GM23338 (cell line): ENCODE measurements at regions not wholly inside any gene's neighbourhood (a gene's known extent, or its start where the extent isn't known, plus 50 kb on each side); places are given as distances from the start of the nearest gene placed in this dataset.

ENCODE experiments used
- ATAC-seq: fragments of 200-7000 bp; cut with Tn5 transposase; 3 replicates; pipeline ENCODE4 v1.9.1; 2020
- DNase-seq: peaks from one replicate; pipeline ENCODE4 v3.0.0-alpha.2; 2015; ENCODE audit warnings: low spot score
- H2AFZ ChIP-seq: fragments of 200-600 bp; sonication (generic); 2 replicates; pipeline ENCODE4 v1.8.0; 2016; ENCODE audit warnings: antibody characterized with exemption, mild to moderate bottlenecking, moderate library complexity
- H3F3A ChIP-seq: fragments of 200-600 bp; sonication (generic); replicated peaks from 2 replicates; pipeline ENCODE4 v1.8.0; 2017; ENCODE audit warnings: antibody characterized with exemption, mixed run types, low read depth
- H3K27ac ChIP-seq: fragments of 200-600 bp; sonication (generic); 2 replicates; pipeline ENCODE4 v1.6.1; 2016; ENCODE audit warnings: low read depth
- H3K27me3 ChIP-seq: fragments of 200-600 bp; sonication (generic); 2 replicates; pipeline ENCODE4 v1.8.0; 2016; ENCODE audit warnings: mild to moderate bottlenecking, mixed run types, moderate library complexity; ENCODE audit not compliant: insufficient read depth
- H3K36me3 ChIP-seq: fragments of 200-600 bp; sonication (generic); 2 replicates; pipeline ENCODE4 v1.8.0; 2016; ENCODE audit warnings: mild to moderate bottlenecking; ENCODE audit not compliant: insufficient read depth
- H3K4me1 ChIP-seq: fragments of 200-600 bp; sonication (generic); 2 replicates; pipeline ENCODE4 v1.8.0; 2016; ENCODE audit warnings: mild to moderate bottlenecking, moderate library complexity; ENCODE audit not compliant: insufficient read depth
- H3K4me2 ChIP-seq: fragments of 200-600 bp; sonication (generic); 2 replicates; pipeline ENCODE4 v1.7.1; 2017; ENCODE audit warnings: mixed run types
- H3K4me3 ChIP-seq: fragments of 200-600 bp; sonication (generic); 2 replicates; pipeline ENCODE4 v1.6.1; 2016; ENCODE audit warnings: mixed run types
- H3K79me2 ChIP-seq: fragments of 200-600 bp; sonication (generic); replicated peaks from 2 replicates; pipeline ENCODE4 v1.8.0; 2017; ENCODE audit warnings: mild to moderate bottlenecking; ENCODE audit not compliant: insufficient read depth
- H3K9me2 ChIP-seq: fragments of 200-600 bp; sonication (generic); 2 replicates; pipeline ENCODE4 v1.8.0; 2017; ENCODE audit not compliant: insufficient read depth
- H4K20me1 ChIP-seq: fragments of 200-600 bp; sonication (generic); replicated peaks from 2 replicates; pipeline ENCODE4 v1.8.0; 2017; ENCODE audit warnings: mild to moderate bottlenecking; ENCODE audit not compliant: insufficient read depth
- H3K27ac Mint-ChIP-seq: 2 replicates; pipeline ENCODE4 v1.8.0; 2020; ENCODE audit warnings: inconsistent platforms, mild to moderate bottlenecking, moderate library complexity, mixed read lengths
- H3K27me3 Mint-ChIP-seq: 3 replicates; pipeline ENCODE4 v1.8.0; 2022; ENCODE audit warnings: low read depth, mild to moderate bottlenecking, moderate library complexity, mixed read lengths, inconsistent platforms; ENCODE audit not compliant: insufficient read depth, poor library complexity
- H3K36me3 Mint-ChIP-seq: 3 replicates; pipeline ENCODE4 v1.8.0; 2021; ENCODE audit warnings: low read depth, mild to moderate bottlenecking, inconsistent platforms, moderate library complexity, mixed read lengths
- H3K4me1 Mint-ChIP-seq: 3 replicates; pipeline ENCODE4 v1.8.0; 2020; ENCODE audit warnings: mild to moderate bottlenecking, inconsistent platforms, mixed read lengths
- H3K4me3 Mint-ChIP-seq: 3 replicates; pipeline ENCODE4 v1.8.0; 2021; ENCODE audit warnings: moderate library complexity, mild to moderate bottlenecking, inconsistent platforms, mixed read lengths
- H3K9me3 Mint-ChIP-seq: 3 replicates; pipeline ENCODE4 v1.8.0; 2020; ENCODE audit warnings: moderate library complexity, mild to moderate bottlenecking, inconsistent platforms, mixed read lengths
- CREB1 ChIP-seq: fragments of 250-450 bp; sonication (Bioruptor Pico); IDR thresholded peaks from 2 replicates; pipeline ENCODE4 v1.5.0; 2020; ENCODE audit warnings: low read depth, mild to moderate bottlenecking, moderate library complexity
- EZH2phosphoT487 ChIP-seq: fragments of 200-600 bp; sonication (generic); IDR thresholded peaks from one replicate; pipeline ENCODE4 v1.8.1; 2018; ENCODE audit warnings: antibody characterized with exemption; ENCODE audit not compliant: unreplicated experiment
- JUNB ChIP-seq: IDR thresholded peaks from one replicate; pipeline ENCODE4 v1.6.1; 2016; ENCODE audit warnings: antibody characterized with exemption; ENCODE audit not compliant: unreplicated experiment
- NANOG ChIP-seq: IDR thresholded peaks from 2 replicates; pipeline ENCODE4 v1.6.1; 2016; ENCODE audit warnings: antibody characterized with exemption, borderline replicate concordance
- POLR2AphosphoS5 ChIP-seq: IDR thresholded peaks from 2 replicates; pipeline ENCODE4 v1.6.1; 2016; ENCODE audit warnings: antibody characterized with exemption, low read depth
- STAT1 ChIP-seq: IDR thresholded peaks from one replicate; pipeline ENCODE4 v1.6.1; 2016; ENCODE audit warnings: antibody characterized with exemption; ENCODE audit not compliant: unreplicated experiment
- ZNF114 ChIP-seq: fragments of 250-450 bp; sonication (Bioruptor Pico); IDR thresholded peaks from 2 replicates; pipeline ENCODE4 v1.5.0; 2020; ENCODE audit warnings: mild to moderate bottlenecking, moderate library complexity
- ZNF331 ChIP-seq: fragments of 250-450 bp; sonication (Bioruptor Pico); IDR thresholded peaks from 2 replicates; pipeline ENCODE4 v1.5.0; 2020; ENCODE audit warnings: low read depth, mild to moderate bottlenecking, moderate library complexity
- TF ChIP-seq, protein P1 (sequence below): fragments of 250-450 bp; sonication (Bioruptor Pico); IDR thresholded peaks from 2 replicates; pipeline ENCODE4 v1.5.0; 2020; ENCODE audit warnings: mild to moderate bottlenecking, moderate library complexity
- TF ChIP-seq, protein P2 (sequence below), 2 experiments: fragments of 200-600 bp in 1 of 2; sonication (generic) in 1 of 2; conservative IDR thresholded peaks; 2 replicates each; pipeline versions ENCODE4 v1.5.1 to v1.6.1; 2016 to 2017; ENCODE audit warnings: antibody characterized with exemption in 2 of 2, low read depth in 2 of 2, mild to moderate bottlenecking in 2 of 2, moderate library complexity in 1 of 2
- TF ChIP-seq, protein P3 (sequence below): IDR thresholded peaks from one replicate; pipeline ENCODE4 v1.6.1; 2018; ENCODE audit warnings: antibody characterized with exemption; ENCODE audit not compliant: unreplicated experiment

DNA sequence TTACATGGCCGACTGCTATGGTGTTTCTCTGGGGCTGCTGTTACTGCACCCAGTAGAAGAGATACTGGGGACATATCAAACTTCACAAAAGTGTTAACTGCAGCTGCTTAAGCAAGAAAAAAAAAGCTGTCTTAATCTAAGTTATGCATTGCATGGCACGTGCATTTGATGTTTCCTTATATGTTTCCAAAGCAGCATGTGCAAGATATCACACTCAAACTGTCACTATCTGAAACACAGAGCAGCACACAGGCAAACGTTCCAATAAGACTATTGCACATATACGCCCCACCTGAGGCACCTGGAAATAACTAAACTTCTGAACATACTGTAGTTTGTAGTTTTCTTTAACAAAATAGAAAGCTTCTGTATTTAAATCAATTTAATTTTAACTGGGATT is 671.4 kb upstream of the ADGRL2 start:
- no peak overlapping the region for H2AFZ ChIP-seq
- no peaks in the 10 kb centered on the region for H3K36me3 ChIP-seq
- peak overlapping the region; percentile 20; the same call in 1 of the 2 replicates for H3K27ac ChIP-seq
- no peaks in the 10 kb centered on the region for H4K20me1 ChIP-seq
- H3K79me2 ChIP-seq, result no peaks in the 10 kb centered on the region
- H3K9me3 Mint-ChIP-seq, result no peaks in the 10 kb centered on the region
- no peak overlapping the region for H3K4me2 ChIP-seq
- no peaks in the 10 kb centered on the region for H3K4me1 Mint-ChIP-seq
- peaks cover 7% of the 10 kb centered on the region; the same call in 1 of the 2 replicates for H3K4me1 ChIP-seq
- DNase-seq (no peak), ATAC-seq (no peak)
- H3K4me3 Mint-ChIP-seq, result no peak overlapping the region
- H3F3A ChIP-seq, result no peaks in the 10 kb centered on the region
- no peaks in the 10 kb centered on the region for H3K9me2 ChIP-seq
- peaks cover 1% of the 10 kb centered on the region for H3K27me3 Mint-ChIP-seq
- TF ChIP-seq STAT1 (no peak), POLR2AphosphoS5 (no peak), EZH2phosphoT487 (no peak)
- TF ChIP-seq, protein P1, sequence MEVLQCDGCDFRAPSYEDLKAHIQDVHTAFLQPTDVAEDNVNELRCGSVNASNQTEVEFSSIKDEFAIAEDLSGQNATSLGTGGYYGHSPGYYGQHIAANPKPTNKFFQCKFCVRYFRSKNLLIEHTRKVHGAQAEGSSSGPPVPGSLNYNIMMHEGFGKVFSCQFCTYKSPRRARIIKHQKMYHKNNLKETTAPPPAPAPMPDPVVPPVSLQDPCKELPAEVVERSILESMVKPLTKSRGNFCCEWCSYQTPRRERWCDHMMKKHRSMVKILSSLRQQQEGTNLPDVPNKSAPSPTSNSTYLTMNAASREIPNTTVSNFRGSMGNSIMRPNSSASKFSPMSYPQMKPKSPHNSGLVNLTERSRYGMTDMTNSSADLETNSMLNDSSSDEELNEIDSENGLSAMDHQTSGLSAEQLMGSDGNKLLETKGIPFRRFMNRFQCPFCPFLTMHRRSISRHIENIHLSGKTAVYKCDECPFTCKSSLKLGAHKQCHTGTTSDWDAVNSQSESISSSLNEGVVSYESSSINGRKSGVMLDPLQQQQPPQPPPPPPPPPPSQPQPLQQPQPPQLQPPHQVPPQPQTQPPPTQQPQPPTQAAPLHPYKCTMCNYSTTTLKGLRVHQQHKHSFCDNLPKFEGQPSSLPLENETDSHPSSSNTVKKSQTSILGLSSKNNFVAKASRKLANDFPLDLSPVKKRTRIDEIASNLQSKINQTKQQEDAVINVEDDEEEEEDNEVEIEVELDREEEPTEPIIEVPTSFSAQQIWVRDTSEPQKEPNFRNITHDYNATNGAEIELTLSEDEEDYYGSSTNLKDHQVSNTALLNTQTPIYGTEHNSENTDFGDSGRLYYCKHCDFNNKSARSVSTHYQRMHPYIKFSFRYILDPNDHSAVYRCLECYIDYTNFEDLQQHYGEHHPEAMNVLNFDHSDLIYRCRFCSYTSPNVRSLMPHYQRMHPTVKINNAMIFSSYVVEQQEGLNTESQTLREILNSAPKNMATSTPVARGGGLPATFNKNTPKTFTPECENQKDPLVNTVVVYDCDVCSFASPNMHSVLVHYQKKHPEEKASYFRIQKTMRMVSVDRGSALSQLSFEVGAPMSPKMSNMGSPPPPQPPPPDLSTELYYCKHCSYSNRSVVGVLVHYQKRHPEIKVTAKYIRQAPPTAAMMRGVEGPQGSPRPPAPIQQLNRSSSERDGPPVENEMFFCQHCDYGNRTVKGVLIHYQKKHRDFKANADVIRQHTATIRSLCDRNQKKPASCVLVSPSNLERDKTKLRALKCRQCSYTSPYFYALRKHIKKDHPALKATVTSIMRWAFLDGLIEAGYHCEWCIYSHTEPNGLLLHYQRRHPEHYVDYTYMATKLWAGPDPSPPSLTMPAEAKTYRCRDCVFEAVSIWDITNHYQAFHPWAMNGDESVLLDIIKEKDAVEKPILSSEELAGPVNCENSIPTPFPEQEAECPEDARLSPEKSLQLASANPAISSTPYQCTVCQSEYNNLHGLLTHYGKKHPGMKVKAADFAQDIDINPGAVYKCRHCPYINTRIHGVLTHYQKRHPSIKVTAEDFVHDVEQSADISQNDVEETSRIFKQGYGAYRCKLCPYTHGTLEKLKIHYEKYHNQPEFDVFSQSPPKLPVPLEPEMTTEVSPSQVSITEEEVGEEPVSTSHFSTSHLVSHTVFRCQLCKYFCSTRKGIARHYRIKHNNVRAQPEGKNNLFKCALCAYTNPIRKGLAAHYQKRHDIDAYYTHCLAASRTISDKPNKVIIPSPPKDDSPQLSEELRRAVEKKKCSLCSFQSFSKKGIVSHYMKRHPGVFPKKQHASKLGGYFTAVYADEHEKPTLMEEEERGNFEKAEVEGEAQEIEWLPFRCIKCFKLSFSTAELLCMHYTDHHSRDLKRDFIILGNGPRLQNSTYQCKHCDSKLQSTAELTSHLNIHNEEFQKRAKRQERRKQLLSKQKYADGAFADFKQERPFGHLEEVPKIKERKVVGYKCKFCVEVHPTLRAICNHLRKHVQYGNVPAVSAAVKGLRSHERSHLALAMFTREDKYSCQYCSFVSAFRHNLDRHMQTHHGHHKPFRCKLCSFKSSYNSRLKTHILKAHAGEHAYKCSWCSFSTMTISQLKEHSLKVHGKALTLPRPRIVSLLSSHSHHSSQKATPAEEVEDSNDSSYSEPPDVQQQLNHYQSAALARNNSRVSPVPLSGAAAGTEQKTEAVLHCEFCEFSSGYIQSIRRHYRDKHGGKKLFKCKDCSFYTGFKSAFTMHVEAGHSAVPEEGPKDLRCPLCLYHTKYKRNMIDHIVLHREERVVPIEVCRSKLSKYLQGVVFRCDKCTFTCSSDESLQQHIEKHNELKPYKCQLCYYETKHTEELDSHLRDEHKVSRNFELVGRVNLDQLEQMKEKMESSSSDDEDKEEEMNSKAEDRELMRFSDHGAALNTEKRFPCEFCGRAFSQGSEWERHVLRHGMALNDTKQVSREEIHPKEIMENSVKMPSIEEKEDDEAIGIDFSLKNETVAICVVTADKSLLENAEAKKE (CRISPR knock-in tag), result no peak
- no peak overlapping the region for H3K4me3 ChIP-seq
- no peak overlapping the region for H3K27ac Mint-ChIP-seq
- H3K36me3 Mint-ChIP-seq, result no peaks in the 10 kb centered on the region
- no peaks in the 10 kb centered on the region for H3K27me3 ChIP-seq

DNA sequence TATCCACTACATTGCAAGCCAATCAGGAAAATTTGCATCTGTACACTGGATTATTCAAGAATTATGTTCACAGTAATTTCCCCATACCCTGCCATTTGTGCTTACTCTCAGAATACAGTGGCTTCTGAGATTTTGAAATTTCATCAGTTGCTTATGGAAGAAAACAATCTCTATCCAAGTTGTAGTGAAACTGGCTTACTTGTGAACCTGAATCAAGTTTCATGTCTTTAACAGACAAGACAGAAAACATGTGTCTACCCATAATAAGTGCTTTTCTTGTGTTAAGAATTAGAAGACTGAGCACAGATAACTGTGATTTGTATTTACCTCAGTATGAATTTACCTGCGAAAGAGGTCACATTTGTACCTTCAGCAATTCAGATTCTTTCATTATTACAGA is 672.7 kb upstream of the ADGRL2 start:
- no peak overlapping the region for H3K4me3 Mint-ChIP-seq
- H3K27ac Mint-ChIP-seq, result no peak overlapping the region
- H3K36me3 Mint-ChIP-seq, result no peaks in the 10 kb centered on the region
- Histone ChIP-seq H3K27ac (no peak overlapping the region), H3K4me3 (no peak overlapping the region), H2AFZ (peak overlapping the region; percentile 40), H3K4me1 (peaks cover 7% of the 10 kb centered on the region; the same call in 1 of the 2 replicates), H4K20me1 (no peaks in the 10 kb centered on the region), H3F3A (no peaks in the 10 kb centered on the region), H3K36me3 (no peaks in the 10 kb centered on the region), H3K79me2 (no peaks in the 10 kb centered on the region), H3K27me3 (no peaks in the 10 kb centered on the region), H3K4me2 (no peak overlapping the region), H3K9me2 (no peaks in the 10 kb centered on the region)
- no peaks in the 10 kb centered on the region for H3K4me1 Mint-ChIP-seq
- H3K9me3 Mint-ChIP-seq, result no peaks in the 10 kb centered on the region
- no peak for DNase-seq
- ATAC-seq, result no peak
- H3K27me3 Mint-ChIP-seq, result peaks cover 1% of the 10 kb centered on the region
- TF ChIP-seq, protein P2, sequence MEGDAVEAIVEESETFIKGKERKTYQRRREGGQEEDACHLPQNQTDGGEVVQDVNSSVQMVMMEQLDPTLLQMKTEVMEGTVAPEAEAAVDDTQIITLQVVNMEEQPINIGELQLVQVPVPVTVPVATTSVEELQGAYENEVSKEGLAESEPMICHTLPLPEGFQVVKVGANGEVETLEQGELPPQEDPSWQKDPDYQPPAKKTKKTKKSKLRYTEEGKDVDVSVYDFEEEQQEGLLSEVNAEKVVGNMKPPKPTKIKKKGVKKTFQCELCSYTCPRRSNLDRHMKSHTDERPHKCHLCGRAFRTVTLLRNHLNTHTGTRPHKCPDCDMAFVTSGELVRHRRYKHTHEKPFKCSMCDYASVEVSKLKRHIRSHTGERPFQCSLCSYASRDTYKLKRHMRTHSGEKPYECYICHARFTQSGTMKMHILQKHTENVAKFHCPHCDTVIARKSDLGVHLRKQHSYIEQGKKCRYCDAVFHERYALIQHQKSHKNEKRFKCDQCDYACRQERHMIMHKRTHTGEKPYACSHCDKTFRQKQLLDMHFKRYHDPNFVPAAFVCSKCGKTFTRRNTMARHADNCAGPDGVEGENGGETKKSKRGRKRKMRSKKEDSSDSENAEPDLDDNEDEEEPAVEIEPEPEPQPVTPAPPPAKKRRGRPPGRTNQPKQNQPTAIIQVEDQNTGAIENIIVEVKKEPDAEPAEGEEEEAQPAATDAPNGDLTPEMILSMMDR (conservative IDR thresholded peaks at IDR 0.05; ENCODE audit: low read depth in 2 of 2), result no peak
- no peak for TF ChIP-seq EZH2phosphoT487
- TF ChIP-seq, protein P3, sequence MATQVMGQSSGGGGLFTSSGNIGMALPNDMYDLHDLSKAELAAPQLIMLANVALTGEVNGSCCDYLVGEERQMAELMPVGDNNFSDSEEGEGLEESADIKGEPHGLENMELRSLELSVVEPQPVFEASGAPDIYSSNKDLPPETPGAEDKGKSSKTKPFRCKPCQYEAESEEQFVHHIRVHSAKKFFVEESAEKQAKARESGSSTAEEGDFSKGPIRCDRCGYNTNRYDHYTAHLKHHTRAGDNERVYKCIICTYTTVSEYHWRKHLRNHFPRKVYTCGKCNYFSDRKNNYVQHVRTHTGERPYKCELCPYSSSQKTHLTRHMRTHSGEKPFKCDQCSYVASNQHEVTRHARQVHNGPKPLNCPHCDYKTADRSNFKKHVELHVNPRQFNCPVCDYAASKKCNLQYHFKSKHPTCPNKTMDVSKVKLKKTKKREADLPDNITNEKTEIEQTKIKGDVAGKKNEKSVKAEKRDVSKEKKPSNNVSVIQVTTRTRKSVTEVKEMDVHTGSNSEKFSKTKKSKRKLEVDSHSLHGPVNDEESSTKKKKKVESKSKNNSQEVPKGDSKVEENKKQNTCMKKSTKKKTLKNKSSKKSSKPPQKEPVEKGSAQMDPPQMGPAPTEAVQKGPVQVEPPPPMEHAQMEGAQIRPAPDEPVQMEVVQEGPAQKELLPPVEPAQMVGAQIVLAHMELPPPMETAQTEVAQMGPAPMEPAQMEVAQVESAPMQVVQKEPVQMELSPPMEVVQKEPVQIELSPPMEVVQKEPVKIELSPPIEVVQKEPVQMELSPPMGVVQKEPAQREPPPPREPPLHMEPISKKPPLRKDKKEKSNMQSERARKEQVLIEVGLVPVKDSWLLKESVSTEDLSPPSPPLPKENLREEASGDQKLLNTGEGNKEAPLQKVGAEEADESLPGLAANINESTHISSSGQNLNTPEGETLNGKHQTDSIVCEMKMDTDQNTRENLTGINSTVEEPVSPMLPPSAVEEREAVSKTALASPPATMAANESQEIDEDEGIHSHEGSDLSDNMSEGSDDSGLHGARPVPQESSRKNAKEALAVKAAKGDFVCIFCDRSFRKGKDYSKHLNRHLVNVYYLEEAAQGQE, result no peak
- no peak for TF ChIP-seq CREB1
- TF ChIP-seq NANOG, result no peak
- no peak for TF ChIP-seq ZNF114 (CRISPR knock-in tag)
- TF ChIP-seq JUNB, result no peak
- no peak for TF ChIP-seq ZNF331 (CRISPR knock-in tag)
- no peak for TF ChIP-seq POLR2AphosphoS5
- no peak for TF ChIP-seq STAT1
